HepG2 (cell line): ENCODE measurements at regions not wholly inside any gene's neighbourhood (a gene's known extent, or its start where the extent isn't known, plus 50 kb on each side); places are given as distances from the start of the nearest gene placed in this dataset.
A peak's percentile ranks its signal among the peaks of the same experiment; 100 is the strongest.

Source experiments
- ATAC-seq: fragments of 200-7000 bp; cut with Tn5 transposase; 3 replicates; pipeline ENCODE4 v1.9.1; 2020; ENCODE audit warnings: mild to moderate bottlenecking, moderate library complexity
- BruUV-seq: library from RNA; stranded (reverse); fragments of 400-500 nt; replicated peaks from 2 replicates; lab custom pipeline; 2021; lab: Mats Ljungman, UMichigan
- CTCF ChIA-PET: fragments of 300-600 bp; formaldehyde crosslinking; extraction: SDS; loops from one replicate; lab custom pipeline; 2021; ENCODE audit warnings: low total read pairs, inconsistent platforms, low intra/inter-chr PET ratio; lab: Yijun Ruan, JAX
- POLR2A ChIA-PET: fragments of 350-600 bp; sonication (Branson Sonifier 250); formaldehyde crosslinking; loops from one replicate; lab custom pipeline; 2020; ENCODE audit warnings: antibody characterized with exemption, inconsistent platforms; lab: Yijun Ruan, JAX
- DNase-seq: peaks from one replicate; pipeline ENCODE4 v3.0.0-alpha.2; 2015; ENCODE audit warnings: low spot score
- FAIRE-seq: peaks from 3 replicates; lab custom pipeline; 2011; peaks lifted over from hg19 to GRCh38; lab: Jason Lieb, UNC
- H2AFZ ChIP-seq: one replicate; pipeline ENCODE4 v1.6.1; 2011; ENCODE audit warnings: low read length, inconsistent platforms
- H3K27ac ChIP-seq: fragments of 300-600 bp; 3 replicates; pipeline ENCODE4 v1.8.0; 2011; ENCODE audit warnings: mixed run types, mild to moderate bottlenecking, mixed read lengths, low read length, inconsistent platforms; ENCODE audit not compliant: insufficient read depth; ENCODE audit errors: extremely low read length
- H3K27me3 ChIP-seq, 2 experiments: fragments of 200-600 bp in 1 of 2; 2 replicates in 1 of 2; 3 replicates in 1 of 2; pipeline versions ENCODE4 v1.6.0 to v1.8.0; 2011; ENCODE audit warnings: low read length in 2 of 2, mild to moderate bottlenecking in 2 of 2, moderate library complexity in 2 of 2, inconsistent platforms in 1 of 2; ENCODE audit not compliant: insufficient read depth in 2 of 2, control insufficient read depth in 1 of 2
- H3K36me3 ChIP-seq, 2 experiments: fragments of 200-600 bp in 1 of 2; replicated peaks in 1 of 2; 2 replicates in 1 of 2; 3 replicates in 1 of 2; pipeline versions ENCODE4 v1.5.1 to v1.8.0; 2011; ENCODE audit warnings: low read length in 2 of 2, inconsistent platforms in 1 of 2; ENCODE audit not compliant: insufficient read depth in 2 of 2, control insufficient read depth in 1 of 2
- H3K4me1 ChIP-seq: 2 replicates; pipeline ENCODE4 v1.5.1; 2012; ENCODE audit warnings: low read length, inconsistent platforms; ENCODE audit not compliant: insufficient read depth
- H3K4me2 ChIP-seq: 2 replicates; pipeline ENCODE4 v1.6.0; 2011; ENCODE audit warnings: low read depth, low read length, inconsistent platforms
- H3K4me3 ChIP-seq, 3 experiments: fragments of 200-600 bp in 1 of 3; sonication (generic), shearing (Covaris generic) in 1 of 3; replicated peaks in 1 of 3; 2 replicates each; pipeline ENCODE4 v1.5.1; 2011 to 2016; ENCODE audit warnings: low read length in 3 of 3, inconsistent platforms in 2 of 3, low read depth in 2 of 3, mild to moderate bottlenecking in 2 of 3, control low read depth in 1 of 3, mixed read lengths in 1 of 3; ENCODE audit not compliant: insufficient read depth in 1 of 3
- H3K79me2 ChIP-seq: one replicate; pipeline ENCODE4 v1.6.1; 2011; ENCODE audit warnings: low read length, inconsistent platforms; ENCODE audit not compliant: insufficient read depth
- H3K9ac ChIP-seq: 2 replicates; pipeline ENCODE4 v1.6.0; 2011; ENCODE audit warnings: mild to moderate bottlenecking, low read depth, low read length, inconsistent platforms; ENCODE audit not compliant: insufficient read depth
- H3K9me3 ChIP-seq: 2 replicates; pipeline ENCODE4 v1.5.1; 2012; ENCODE audit warnings: mild to moderate bottlenecking, low read length
- H4K20me1 ChIP-seq: 2 replicates; pipeline ENCODE4 v1.6.0; 2011; ENCODE audit warnings: inconsistent platforms, mild to moderate bottlenecking, low read length, moderate library complexity; ENCODE audit not compliant: insufficient read depth
- ARNT2 ChIP-seq: sonication (generic); formaldehyde crosslinking; IDR thresholded peaks from 2 replicates; pipeline ENCODE4 v1.8.0; 2022; ENCODE audit warnings: mild to moderate bottlenecking, low read depth, missing genetic modification reagents, moderate library complexity
- BORCS8-MEF2B ChIP-seq: sonication (generic); formaldehyde crosslinking; IDR thresholded peaks from 2 replicates; pipeline ENCODE4 v1.8.0; 2022; ENCODE audit warnings: mild to moderate bottlenecking, missing genetic modification reagents
- KDM4B ChIP-seq: sonication (generic); formaldehyde crosslinking; IDR thresholded peaks from 2 replicates; pipeline ENCODE4 v1.4.0; 2020; ENCODE audit warnings: missing genetic modification reagents
- MAFF ChIP-seq: IDR thresholded peaks from 2 replicates; pipeline ENCODE4 v1.6.1; 2011; ENCODE audit warnings: low read depth, low read length, improper control_type of control experiment
- MAFK ChIP-seq, 2 experiments: IDR thresholded peaks in 1 of 2; conservative IDR thresholded peaks in 1 of 2; 2 replicates each; pipeline ENCODE4 v1.6.1; 2011; ENCODE audit warnings: improper control_type of control experiment in 2 of 2, low read length in 2 of 2
- ZNF230 ChIP-seq: sonication (generic); formaldehyde crosslinking; IDR thresholded peaks from 2 replicates; pipeline ENCODE4 v1.4.0; 2020; ENCODE audit warnings: mild to moderate bottlenecking, missing genetic modification reagents
- ZNF263 ChIP-seq: sonication (generic); formaldehyde crosslinking; IDR thresholded peaks from 2 replicates; pipeline ENCODE4 v1.4.0; 2020; ENCODE audit warnings: missing genetic modification reagents
- ZNF703 ChIP-seq: sonication (generic); formaldehyde crosslinking; IDR thresholded peaks from 2 replicates; pipeline ENCODE4 v1.5.1; 2020; ENCODE audit warnings: missing genetic modification reagents, mild to moderate bottlenecking, moderate library complexity, borderline replicate concordance
- WGBS: methylation state at CpG from one replicate; pipeline ENCODE4 v1.1.6; 2017; ENCODE audit warnings: low lambda C conversion rate; 5-methylcytosine and 5-hydroxymethylcytosine counted together
- in situ Hi-C: cut with HindIII; loops from 2 replicates; pipeline ENCODE4 v1.10.0; 2017; ENCODE audit warnings: low pct_unique_long_range_greater_than_20kb; ENCODE audit not compliant: extremely low pct_ligation_motif_present
- intact Hi-C: fragments of 100-400 bp; cut with micrococcal nuclease; formaldehyde crosslinking; loops from one replicate; pipeline ENCODE4 v1.10.0; 2022; ENCODE audit not compliant: unreplicated experiment
- TF ChIP-seq, protein P1 (sequence below): sonication (generic); formaldehyde crosslinking; IDR thresholded peaks from 2 replicates; pipeline ENCODE4 v1.4.0; 2020; ENCODE audit warnings: mild to moderate bottlenecking, missing genetic modification reagents, borderline replicate concordance

DNA sequence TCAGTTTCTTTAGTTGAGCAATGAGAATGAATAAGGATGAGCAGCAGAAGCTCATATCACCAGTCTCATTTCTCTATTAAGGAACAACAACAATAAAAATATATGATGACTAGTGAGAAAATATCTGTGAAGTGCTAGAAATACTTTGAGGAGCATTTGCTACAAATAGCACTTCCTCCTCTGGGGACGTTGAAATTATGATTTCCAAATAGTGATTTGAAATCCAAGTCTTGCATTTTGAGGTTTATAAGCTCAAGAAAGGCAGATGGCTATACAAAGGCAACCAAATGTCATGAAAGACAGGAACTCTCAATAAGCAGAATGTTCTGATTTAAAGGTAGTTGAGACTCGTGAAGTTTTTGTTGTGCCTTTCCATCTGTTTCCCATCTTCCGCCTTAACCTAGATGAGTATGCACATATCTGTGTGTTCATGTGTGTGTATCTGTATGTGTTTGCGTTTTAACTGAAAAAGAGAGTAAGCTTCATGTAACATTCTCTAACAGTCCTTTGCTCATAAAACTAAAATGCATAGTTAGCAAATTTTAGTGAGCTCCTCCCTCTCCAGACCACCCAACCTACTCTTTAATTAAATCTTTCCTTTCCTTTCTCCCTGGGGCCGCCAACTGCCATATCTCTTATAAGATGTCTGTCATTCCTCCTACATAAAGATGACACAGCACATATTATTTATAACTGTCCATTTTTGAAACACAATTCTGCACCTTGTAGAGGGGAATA, 222.6 kb upstream of the RASGEF1B start:
- Histone ChIP-seq H2AFZ (no peak overlapping the region), H4K20me1 (no peaks in the 10 kb centered on the region), H3K4me2 (no peak overlapping the region), H3K9ac (no peak overlapping the region), H3K4me1 (no peaks in the 10 kb centered on the region), H3K36me3 (no peaks in the 10 kb centered on the region), H3K4me3 (no peak overlapping the region), H3K27me3 (0 out of 5 replicates have a peak, but pooled peaks cover 0 to 4% of the 10 kb centered on the region in 2 experiments), H3K79me2 (no peaks in the 10 kb centered on the region), H3K9me3 (no peaks in the 10 kb centered on the region), H3K27ac (no peak overlapping the region)
- no peak for ATAC-seq
- intact Hi-C loops = no loop called here
- TF ChIP-seq BORCS8-MEF2B (CRISPR knock-in tag) (no peak), ZNF703 (no peak), MAFK (conservative IDR thresholded peaks at IDR 0.05 in 1 of 2, IDR thresholded peaks at IDR 0.05 in 1 of 2; ENCODE audit: low read length in 2 of 2) (peak; percentile 80 to 83), MAFF (peak; percentile 69), ZNF263 (CRISPR knock-in tag) (no peak), KDM4B (CRISPR knock-in tag) (no peak), ARNT2 (CRISPR knock-in tag) (no peak), ZNF230 (CRISPR knock-in tag) (no peak)
- TF ChIP-seq, protein P1, sequence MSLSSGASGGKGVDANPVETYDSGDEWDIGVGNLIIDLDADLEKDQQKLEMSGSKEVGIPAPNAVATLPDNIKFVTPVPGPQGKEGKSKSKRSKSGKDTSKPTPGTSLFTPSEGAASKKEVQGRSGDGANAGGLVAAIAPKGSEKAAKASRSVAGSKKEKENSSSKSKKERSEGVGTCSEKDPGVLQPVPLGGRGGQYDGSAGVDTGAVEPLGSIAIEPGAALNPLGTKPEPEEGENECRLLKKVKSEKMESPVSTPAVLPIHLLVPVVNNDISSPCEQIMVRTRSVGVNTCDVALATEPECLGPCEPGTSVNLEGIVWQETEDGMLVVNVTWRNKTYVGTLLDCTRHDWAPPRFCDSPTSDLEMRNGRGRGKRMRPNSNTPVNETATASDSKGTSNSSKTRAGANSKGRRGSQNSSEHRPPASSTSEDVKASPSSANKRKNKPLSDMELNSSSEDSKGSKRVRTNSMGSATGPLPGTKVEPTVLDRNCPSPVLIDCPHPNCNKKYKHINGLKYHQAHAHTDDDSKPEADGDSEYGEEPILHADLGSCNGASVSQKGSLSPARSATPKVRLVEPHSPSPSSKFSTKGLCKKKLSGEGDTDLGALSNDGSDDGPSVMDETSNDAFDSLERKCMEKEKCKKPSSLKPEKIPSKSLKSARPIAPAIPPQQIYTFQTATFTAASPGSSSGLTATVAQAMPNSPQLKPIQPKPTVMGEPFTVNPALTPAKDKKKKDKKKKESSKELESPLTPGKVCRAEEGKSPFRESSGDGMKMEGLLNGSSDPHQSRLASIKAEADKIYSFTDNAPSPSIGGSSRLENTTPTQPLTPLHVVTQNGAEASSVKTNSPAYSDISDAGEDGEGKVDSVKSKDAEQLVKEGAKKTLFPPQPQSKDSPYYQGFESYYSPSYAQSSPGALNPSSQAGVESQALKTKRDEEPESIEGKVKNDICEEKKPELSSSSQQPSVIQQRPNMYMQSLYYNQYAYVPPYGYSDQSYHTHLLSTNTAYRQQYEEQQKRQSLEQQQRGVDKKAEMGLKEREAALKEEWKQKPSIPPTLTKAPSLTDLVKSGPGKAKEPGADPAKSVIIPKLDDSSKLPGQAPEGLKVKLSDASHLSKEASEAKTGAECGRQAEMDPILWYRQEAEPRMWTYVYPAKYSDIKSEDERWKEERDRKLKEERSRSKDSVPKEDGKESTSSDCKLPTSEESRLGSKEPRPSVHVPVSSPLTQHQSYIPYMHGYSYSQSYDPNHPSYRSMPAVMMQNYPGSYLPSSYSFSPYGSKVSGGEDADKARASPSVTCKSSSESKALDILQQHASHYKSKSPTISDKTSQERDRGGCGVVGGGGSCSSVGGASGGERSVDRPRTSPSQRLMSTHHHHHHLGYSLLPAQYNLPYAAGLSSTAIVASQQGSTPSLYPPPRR (CRISPR knock-in tag) = no peak
- DNase-seq = no peak
- 20% methylated on average over 5 of the region's 5 CpGs for WGBS
- FAIRE-seq = no peak
- POLR2A ChIA-PET = no interaction called here
- CTCF ChIA-PET = no interaction called here
- no TSS peak for BruUV-seq
- in situ Hi-C loops = no loop called here
